OCI-LY1 (cell line): ENCODE measurements at regions not wholly inside any gene's neighbourhood (a gene's known extent, or its start where the extent isn't known, plus 50 kb on each side); places are given as distances from the start of the nearest gene placed in this dataset.

ENCODE experiments used
- H2AFZ ChIP-seq: fragments of 200-600 bp; sonication (generic), shearing (Covaris generic); 2 replicates; pipeline ENCODE4 v1.6.0; 2014; ENCODE audit warnings: antibody characterized with exemption, mild to moderate bottlenecking, low read length
- H3F3A ChIP-seq: fragments of 200-600 bp; sonication (generic), shearing (Covaris generic); 2 replicates; pipeline ENCODE4 v1.6.0; 2014; ENCODE audit warnings: mild to moderate bottlenecking, antibody characterized with exemption, low read length, moderate library complexity; ENCODE audit not compliant: insufficient read depth
- H3K27ac ChIP-seq: fragments of 200-600 bp; sonication (generic); 2 replicates; pipeline ENCODE4 v1.5.1; 2014; ENCODE audit warnings: low read length, mixed run types, mild to moderate bottlenecking, low read depth; ENCODE audit not compliant: poor library complexity, severe bottlenecking
- H3K27me3 ChIP-seq: fragments of 200-600 bp; sonication (generic); 2 replicates; pipeline ENCODE4 v1.6.0; 2014; ENCODE audit warnings: antibody characterized with exemption, mild to moderate bottlenecking, low read length, moderate library complexity; ENCODE audit not compliant: insufficient read depth
- H3K36me3 ChIP-seq: fragments of 200-600 bp; sonication (generic); 2 replicates; pipeline ENCODE4 v1.6.1; 2014; ENCODE audit warnings: mild to moderate bottlenecking, antibody characterized with exemption, low read length, moderate library complexity, mixed read lengths; ENCODE audit not compliant: insufficient read depth
- H3K4me1 ChIP-seq: fragments of 200-600 bp; sonication (generic); 2 replicates; pipeline ENCODE4 v1.5.1; 2014; ENCODE audit warnings: mild to moderate bottlenecking, low read length, moderate library complexity; ENCODE audit not compliant: insufficient read depth, severe bottlenecking
- H3K4me2 ChIP-seq: fragments of 200-600 bp; sonication (generic), shearing (Covaris generic); 2 replicates; pipeline ENCODE4 v1.6.1; 2014; ENCODE audit warnings: low read length
- H3K4me3 ChIP-seq: fragments of 200-600 bp; sonication (generic); 2 replicates; pipeline ENCODE4 v1.5.1; 2014; ENCODE audit warnings: low read length, low read depth, mild to moderate bottlenecking, mixed read lengths; ENCODE audit not compliant: poor library complexity, severe bottlenecking
- H3K79me2 ChIP-seq: fragments of 200-600 bp; shearing (Covaris generic); 2 replicates; pipeline ENCODE4 v1.6.1; 2016; ENCODE audit warnings: mixed run types, low read length, mixed read lengths; ENCODE audit not compliant: insufficient read depth
- H3K9ac ChIP-seq: fragments of 200-600 bp; sonication (generic), shearing (Covaris generic); 2 replicates; pipeline ENCODE4 v1.6.1; 2014; ENCODE audit warnings: mild to moderate bottlenecking, low read length, mixed read lengths
- H3K9me2 ChIP-seq: fragments of 200-600 bp; sonication (generic), shearing (Covaris generic); 2 replicates; pipeline ENCODE4 v1.6.1; 2014; ENCODE audit warnings: low read depth, mild to moderate bottlenecking, low read length, mixed read lengths
- H3K9me3 ChIP-seq: fragments of 200-600 bp; shearing (Covaris generic); 2 replicates; pipeline ENCODE4 v1.6.1; 2014; ENCODE audit warnings: low read length, mixed read lengths
- H4K20me1 ChIP-seq: fragments of 200-600 bp; sonication (generic), shearing (Covaris generic); 2 replicates; pipeline ENCODE4 v1.6.0; 2016; ENCODE audit warnings: mild to moderate bottlenecking, low read length; ENCODE audit not compliant: insufficient read depth
- EZH2 ChIP-seq: fragments of 200-600 bp; sonication (generic), shearing (Covaris generic); IDR thresholded peaks from 2 replicates; pipeline ENCODE4 v1.8.0; 2017; ENCODE audit warnings: borderline replicate concordance, mixed run types, mild to moderate bottlenecking, antibody characterized with exemption, low read length, moderate library complexity, mixed read lengths
- TF ChIP-seq, protein P1 (sequence below): fragments of 200-600 bp; sonication (generic), shearing (Covaris generic); IDR thresholded peaks from 2 replicates; pipeline ENCODE4 v1.5.1; 2017; ENCODE audit warnings: mild to moderate bottlenecking, antibody characterized with exemption, low read length, moderate library complexity, mixed read lengths

DNA sequence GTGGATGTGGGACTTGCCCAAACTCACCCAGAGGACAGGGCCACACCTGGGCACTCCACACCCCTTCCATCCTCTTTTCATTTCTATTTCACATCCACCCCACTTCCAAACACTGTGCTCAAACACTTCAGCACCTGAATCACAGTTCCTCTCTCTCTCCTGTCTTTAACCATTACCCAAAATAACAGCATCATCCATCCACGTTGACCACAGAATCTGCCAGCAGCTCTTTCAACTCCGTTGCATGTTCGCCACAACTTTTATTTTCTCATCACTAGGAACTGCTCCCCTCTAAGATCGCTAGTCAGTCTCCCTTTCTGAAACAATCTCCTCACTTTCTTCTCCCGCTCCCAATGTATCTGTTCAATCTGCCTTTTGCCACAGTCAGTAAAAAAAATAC is 121.6 kb upstream of the HNRNPA3 start:
- H3K4me2 ChIP-seq = no peak overlapping the region
- no peak overlapping the region for H2AFZ ChIP-seq
- H3K4me3 ChIP-seq = no peak overlapping the region
- no peaks in the 10 kb centered on the region for H3F3A ChIP-seq
- no peaks in the 10 kb centered on the region for H3K27me3 ChIP-seq
- H3K9me3 ChIP-seq = no peaks in the 10 kb centered on the region
- H4K20me1 ChIP-seq = no peaks in the 10 kb centered on the region
- H3K9me2 ChIP-seq = no peaks in the 10 kb centered on the region
- H3K36me3 ChIP-seq = no peaks in the 10 kb centered on the region
- no peak overlapping the region for H3K27ac ChIP-seq
- TF ChIP-seq, protein P1, sequence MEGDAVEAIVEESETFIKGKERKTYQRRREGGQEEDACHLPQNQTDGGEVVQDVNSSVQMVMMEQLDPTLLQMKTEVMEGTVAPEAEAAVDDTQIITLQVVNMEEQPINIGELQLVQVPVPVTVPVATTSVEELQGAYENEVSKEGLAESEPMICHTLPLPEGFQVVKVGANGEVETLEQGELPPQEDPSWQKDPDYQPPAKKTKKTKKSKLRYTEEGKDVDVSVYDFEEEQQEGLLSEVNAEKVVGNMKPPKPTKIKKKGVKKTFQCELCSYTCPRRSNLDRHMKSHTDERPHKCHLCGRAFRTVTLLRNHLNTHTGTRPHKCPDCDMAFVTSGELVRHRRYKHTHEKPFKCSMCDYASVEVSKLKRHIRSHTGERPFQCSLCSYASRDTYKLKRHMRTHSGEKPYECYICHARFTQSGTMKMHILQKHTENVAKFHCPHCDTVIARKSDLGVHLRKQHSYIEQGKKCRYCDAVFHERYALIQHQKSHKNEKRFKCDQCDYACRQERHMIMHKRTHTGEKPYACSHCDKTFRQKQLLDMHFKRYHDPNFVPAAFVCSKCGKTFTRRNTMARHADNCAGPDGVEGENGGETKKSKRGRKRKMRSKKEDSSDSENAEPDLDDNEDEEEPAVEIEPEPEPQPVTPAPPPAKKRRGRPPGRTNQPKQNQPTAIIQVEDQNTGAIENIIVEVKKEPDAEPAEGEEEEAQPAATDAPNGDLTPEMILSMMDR = no peak
- TF ChIP-seq EZH2 = no peak
- no peaks in the 10 kb centered on the region for H3K4me1 ChIP-seq
- H3K9ac ChIP-seq = no peak overlapping the region
- no peaks in the 10 kb centered on the region for H3K79me2 ChIP-seq

DNA sequence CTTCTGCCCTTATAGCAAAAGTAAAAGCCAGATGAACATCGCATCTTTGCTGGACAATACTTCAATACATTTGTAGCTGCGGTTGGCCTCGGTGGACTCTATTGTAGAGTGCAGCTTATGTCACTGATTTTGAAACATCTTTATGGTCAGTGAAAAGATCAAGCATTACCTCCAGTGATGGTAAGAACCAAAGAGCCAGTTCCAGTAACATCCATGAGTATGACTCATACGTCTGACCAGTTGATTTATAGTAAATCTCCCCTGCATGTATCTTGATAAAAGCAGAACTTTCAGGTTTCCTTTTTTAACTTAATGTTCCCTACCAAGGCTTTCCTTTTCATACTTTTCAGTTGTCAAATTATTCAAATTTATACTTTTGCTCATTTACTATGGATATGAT is 119.2 kb upstream of the HNRNPA3 start:
- TF ChIP-seq EZH2 = no peak
- TF ChIP-seq, protein P1 = no peak
- Histone ChIP-seq H3K4me2 (no peak overlapping the region), H3K9me2 (no peaks in the 10 kb centered on the region)

DNA sequence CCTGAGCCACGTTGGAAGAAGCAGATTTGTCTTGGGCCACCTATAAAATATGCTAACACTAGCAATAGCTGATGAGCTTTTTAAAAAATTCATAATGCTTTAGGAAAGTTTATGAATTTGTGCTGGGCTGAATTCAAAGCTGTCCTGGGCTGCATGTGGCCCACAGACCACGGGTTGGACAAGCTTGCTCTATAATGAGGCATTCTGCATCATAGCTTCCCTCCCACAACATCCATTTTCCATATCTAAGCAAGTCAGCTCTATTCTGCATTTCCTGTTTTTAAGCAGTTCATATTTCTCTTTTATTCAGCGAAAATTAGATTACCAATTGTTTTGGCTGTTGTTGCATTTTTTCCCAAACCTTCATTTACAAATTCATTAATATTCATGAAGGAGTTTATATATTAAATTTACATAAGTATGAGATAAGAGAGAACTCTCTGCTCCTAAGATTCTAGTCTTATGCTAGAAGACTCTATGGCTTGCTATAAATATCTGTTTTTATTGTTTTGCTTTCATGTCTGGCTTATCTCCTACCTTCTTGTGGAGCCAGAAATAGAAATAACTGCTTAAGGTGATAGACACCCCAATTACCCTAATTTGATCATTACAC is 114.5 kb upstream of the HNRNPA3 start:
- H4K20me1 ChIP-seq = no peaks in the 10 kb centered on the region
- no peak overlapping the region for H2AFZ ChIP-seq
- TF ChIP-seq, protein P1 = no peak
- no peak for TF ChIP-seq EZH2
- H3K4me2 ChIP-seq = no peak overlapping the region
- H3K9me2 ChIP-seq = no peaks in the 10 kb centered on the region
- H3K36me3 ChIP-seq = no peaks in the 10 kb centered on the region; the same call in 1 of the 2 replicates
- no peaks in the 10 kb centered on the region for H3K79me2 ChIP-seq
- H3K9ac ChIP-seq = no peak overlapping the region
- H3K27me3 ChIP-seq = peaks cover 3% of the 10 kb centered on the region; the same call in 1 of the 2 replicates
- no peaks in the 10 kb centered on the region for H3F3A ChIP-seq
- no peak overlapping the region for H3K27ac ChIP-seq
- no peaks in the 10 kb centered on the region for H3K9me3 ChIP-seq
- no peaks in the 10 kb centered on the region for H3K4me1 ChIP-seq
- no peak overlapping the region for H3K4me3 ChIP-seq

More for the DNA sequence above, 119.2 kb upstream of the HNRNPA3 start:
- H3F3A ChIP-seq = no peaks in the 10 kb centered on the region
- no peaks in the 10 kb centered on the region for H4K20me1 ChIP-seq
- no peaks in the 10 kb centered on the region for H3K27me3 ChIP-seq
- H3K9ac ChIP-seq = no peak overlapping the region
- no peak overlapping the region for H2AFZ ChIP-seq
- no peak overlapping the region for H3K27ac ChIP-seq
- no peaks in the 10 kb centered on the region for H3K4me1 ChIP-seq
- no peak overlapping the region for H3K4me3 ChIP-seq
- H3K9me3 ChIP-seq = no peaks in the 10 kb centered on the region
- H3K36me3 ChIP-seq = no peaks in the 10 kb centered on the region
- no peaks in the 10 kb centered on the region for H3K79me2 ChIP-seq
